HG02870 (cell line): ENCODE measurements at regions not wholly inside any gene's neighbourhood (a gene's known extent, or its start where the extent isn't known, plus 50 kb on each side); places are given as distances from the start of the nearest gene placed in this dataset.
"Not testable (repeated sequence)": the region's sequence is repeated elsewhere in the genome, so short reads cannot be mapped to it uniquely, and the experiment has no call there.

Experiments used
- ATAC-seq: cut with Tn5 transposase; IDR thresholded peaks from one replicate; pipeline ENCODE4 v1.9.1; 2021; ENCODE audit warnings: mild to moderate bottlenecking, moderate library complexity; ENCODE audit not compliant: unreplicated experiment

- ATAC-seq = no peak
Measured at GRCh38 chr4:122973465-122973864, 51.1 kb upstream of the NUDT6 start.

- ATAC-seq = no peak
Measured at GRCh38 chr4:122976111-122976510, 53.7 kb upstream of the NUDT6 start.

GRCh38 chr4:122977103-122977502, 54.7 kb upstream of the NUDT6 start:
- ATAC-seq = no peak

- no peak for ATAC-seq
Measured at GRCh38 chr4:122978109-122978508, 55.7 kb upstream of the NUDT6 start.

- ATAC-seq = no peak
Measured at GRCh38 chr4:122978789-122979188, 56.4 kb upstream of the NUDT6 start.

- no peak for ATAC-seq
Measured at GRCh38 chr4:122980860-122981259, 58.5 kb upstream of the NUDT6 start.

- ATAC-seq = no peak
Measured at GRCh38 chr4:122988696-122989095, 66.3 kb upstream of the NUDT6 start.

- no peak for ATAC-seq
Measured at GRCh38 chr4:122990891-122991290, 68.5 kb upstream of the NUDT6 start.

GRCh38 chr4:122992057-122992456, 69.7 kb upstream of the NUDT6 start:
- ATAC-seq = no peak

GRCh38 chr4:122992641-122993040, 70.2 kb upstream of the NUDT6 start:
- ATAC-seq = no peak

GRCh38 chr4:122996350-122996749, 74.0 kb upstream of the NUDT6 start:
- ATAC-seq = no peak

GRCh38 chr4:122997463-122998101, 75.2 kb upstream of the NUDT6 start:
- peak; percentile 90 for ATAC-seq

- ATAC-seq = not testable (repeated sequence)
Measured at GRCh38 chr4:123004079-123004478, 81.7 kb upstream of the NUDT6 start.

GRCh38 chr4:123005126-123005525, 82.7 kb upstream of the NUDT6 start:
- not testable (repeated sequence) for ATAC-seq

- ATAC-seq = no peak
Measured at GRCh38 chr4:123007679-123008078, 85.3 kb upstream of the NUDT6 start.

GRCh38 chr4:123012416-123012815, 90.0 kb upstream of the NUDT6 start:
- ATAC-seq = not testable (repeated sequence)

GRCh38 chr4:123014038-123014437, 91.6 kb upstream of the NUDT6 start:
- ATAC-seq = no peak

- no peak for ATAC-seq
Measured at GRCh38 chr4:123017078-123017477, 94.7 kb upstream of the NUDT6 start.

GRCh38 chr4:123017636-123018395, 95.4 kb upstream of the NUDT6 start:
- ATAC-seq = no peak

- no peak for ATAC-seq
Measured at GRCh38 chr4:123018396-123018775, 96.0 kb upstream of the NUDT6 start.

- no peak for ATAC-seq
Measured at GRCh38 chr4:123020285-123020684, 97.9 kb upstream of the NUDT6 start.

- ATAC-seq = no peak
Measured at GRCh38 chr4:123023647-123024046, 101.2 kb upstream of the NUDT6 start.

GRCh38 chr4:123024710-123025109, 102.3 kb upstream of the NUDT6 start:
- no peak for ATAC-seq
